ENCODE measurements at regions not wholly inside any gene's neighbourhood (a gene's known extent, or its start where the extent isn't known, plus 50 kb on each side); places are given as distances from the start of the nearest gene placed in this dataset.

- TF ChIP-seq CTCF (IDR thresholded peaks at IDR 0.05): no peak
- no peak for TF ChIP-seq POLR2A (IDR thresholded peaks at IDR 0.05)
Observed at GRCh38 chr7:86962623-86963022, 96.8 kb downstream of the ELAPOR2 start.

All from lower leg skin (tissue), 3 donors.